Left colon (tissue), 2 donors: ENCODE measurements at regions not wholly inside any gene's neighbourhood (a gene's known extent, or its start where the extent isn't known, plus 50 kb on each side); places are given as distances from the start of the nearest gene placed in this dataset.

ENCODE experiments used
- ATAC-seq: fragments of 200-7000 bp; cut with Tn5 transposase; one replicate; pipeline ENCODE4 v1.9.1; 2020; ENCODE audit warnings: mild to moderate bottlenecking, moderate library complexity
- DNase-seq, 2 donors: peaks; one replicate each; pipeline ENCODE4 v3.0.0-alpha.2; 2020
- intact Hi-C, 2 donors: fragments of 100-400 bp; cut with DNase I in 1 of 2; cut with micrococcal nuclease in 1 of 2; formaldehyde crosslinking; loops; one replicate each; pipeline versions ENCODE4 v1.11.2 to v1.14.0; 2022; cut with DNase I, micrococcal nuclease
- donor health status: DM: no; HTN: no; CAD: no.
- donor health status: DM: yes; HTN: yes; CAD: no.

- ATAC-seq, result peak; percentile 83
- intact Hi-C loops, result no loop called here
- DNase-seq, result peak; percentile 10 to 25
Measured at GRCh38 chr9:118418887-118419565, 714.8 kb downstream of the TLR4 start.

GRCh38 chr9:118419676-118420075 is 715.5 kb downstream of the TLR4 start:
- intact Hi-C loops, result no loop called here
- DNase-seq (no peak), ATAC-seq (no peak)

- intact Hi-C loops, result no loop called here
- ATAC-seq (peak; percentile 89), DNase-seq (no peak)
Measured at GRCh38 chr9:118422508-118422907, 718.3 kb downstream of the TLR4 start.

- no peak for DNase-seq
- ATAC-seq, result peak; percentile 66
- intact Hi-C loops, result no loop called here
Measured at GRCh38 chr9:118423021-118423420, 718.8 kb downstream of the TLR4 start.

- intact Hi-C loops, result no loop called here
- ATAC-seq, result peak; percentile 27
- DNase-seq, result no peak
Measured at GRCh38 chr9:118423721-118424120, 719.5 kb downstream of the TLR4 start.

GRCh38 chr9:118426772-118427171 is 722.6 kb downstream of the TLR4 start:
- no peak for ATAC-seq
- intact Hi-C loops, result no loop called here
- DNase-seq, result no peak

- peak; percentile 98 for ATAC-seq
- intact Hi-C loops, result no loop called here
- DNase-seq, result no peak
Measured at GRCh38 chr9:118438810-118439209, 734.6 kb downstream of the TLR4 start.

GRCh38 chr9:118439441-118439840 is 735.2 kb downstream of the TLR4 start:
- peak in 1 of 2 donors; percentile 26 for DNase-seq
- intact Hi-C loops, result no loop called here
- ATAC-seq, result peak; percentile 90

- intact Hi-C loops, result no loop called here
- DNase-seq, result no peak
- no peak for ATAC-seq
Measured at GRCh38 chr9:118444403-118444802, 740.2 kb downstream of the TLR4 start.

GRCh38 chr9:118446943-118447639 is 742.9 kb downstream of the TLR4 start:
- ATAC-seq (no peak), DNase-seq (no peak)
- intact Hi-C loops, result no loop called here

- DNase-seq, result no peak
- intact Hi-C loops, result no loop called here
- no peak for ATAC-seq
Measured at GRCh38 chr9:118449554-118449953, 745.4 kb downstream of the TLR4 start.

- DNase-seq, result no peak
- intact Hi-C loops, result no loop called here
- ATAC-seq, result no peak
Measured at GRCh38 chr9:118455259-118455658, 751.1 kb downstream of the TLR4 start.

- no peak for DNase-seq
- intact Hi-C loops, result no loop called here
- ATAC-seq, result no peak
Measured at GRCh38 chr9:118455788-118456187, 751.6 kb downstream of the TLR4 start.

GRCh38 chr9:118457171-118458000 is 753.2 kb downstream of the TLR4 start:
- ATAC-seq, result no peak
- DNase-seq, result no peak
- intact Hi-C loops, result no loop called here

GRCh38 chr9:118459913-118460312 is 755.7 kb downstream of the TLR4 start:
- DNase-seq, result peak in 1 of 2 donors; percentile 49
- intact Hi-C loops, result no loop called here
- ATAC-seq, result peak; percentile 68

GRCh38 chr9:118463419-118463818 is 759.2 kb downstream of the TLR4 start:
- intact Hi-C loops, result no loop called here
- ATAC-seq, result no peak

GRCh38 chr9:118473521-118473920 is 769.3 kb downstream of the TLR4 start:
- DNase-seq (no peak), ATAC-seq (no peak)
- intact Hi-C loops, result no loop called here

More at GRCh38 chr9:118463419-118463818, 759.2 kb downstream of the TLR4 start:
- DNase-seq, result no peak

- intact Hi-C loops, result no loop called here
- ATAC-seq (no peak), DNase-seq (no peak)
Measured at GRCh38 chr9:118478752-118479151, 774.5 kb downstream of the TLR4 start.

- ATAC-seq (no peak), DNase-seq (no peak)
- intact Hi-C loops, result no loop called here
Measured at GRCh38 chr9:118482306-118482705, 778.1 kb downstream of the TLR4 start.

- intact Hi-C loops, result no loop called here
- ATAC-seq (no peak), DNase-seq (no peak)
Measured at GRCh38 chr9:118483677-118484076, 779.5 kb downstream of the TLR4 start.
